Mucosa of gallbladder (tissue), 1 donor: ENCODE measurements at regions not wholly inside any gene's neighbourhood (a gene's known extent, or its start where the extent isn't known, plus 50 kb on each side); places are given as distances from the start of the nearest gene placed in this dataset.

Experiments
- DNase-seq: peaks from one replicate; pipeline ENCODE4 v3.0.0-alpha.2; 2020; ENCODE audit warnings: low spot score
- donor health status: DM: no; HTN: no; CAD: no.

- DNase-seq, result no peak
Measured at GRCh38 chr18:24936691-24937090, 415.3 kb downstream of the ZNF521 start.

GRCh38 chr18:24937639-24938275, 414.2 kb downstream of the ZNF521 start:
- no peak for DNase-seq

- DNase-seq, result no peak
Measured at GRCh38 chr18:24940416-24940815, 411.6 kb downstream of the ZNF521 start.

GRCh38 chr18:24941174-24941951, 410.6 kb downstream of the ZNF521 start:
- no peak for DNase-seq

GRCh38 chr18:24942144-24942543, 409.8 kb downstream of the ZNF521 start:
- no peak for DNase-seq

GRCh38 chr18:24947521-24948305, 404.3 kb downstream of the ZNF521 start:
- no peak for DNase-seq

GRCh38 chr18:24949908-24950307, 402.1 kb downstream of the ZNF521 start:
- no peak for DNase-seq

- DNase-seq, result no peak
Measured at GRCh38 chr18:24954341-24954740, 397.6 kb downstream of the ZNF521 start.

GRCh38 chr18:24958001-24958400, 394.0 kb downstream of the ZNF521 start:
- no peak for DNase-seq

GRCh38 chr18:24959051-24959476, 392.9 kb downstream of the ZNF521 start:
- DNase-seq, result no peak

GRCh38 chr18:24964216-24964615, 387.8 kb downstream of the ZNF521 start:
- DNase-seq, result no peak

- DNase-seq, result no peak
Measured at GRCh38 chr18:24968238-24968775, 383.7 kb downstream of the ZNF521 start.

- DNase-seq, result no peak
Measured at GRCh38 chr18:24972577-24972976, 379.4 kb downstream of the ZNF521 start.

- DNase-seq, result no peak
Measured at GRCh38 chr18:24974431-24974830, 377.5 kb downstream of the ZNF521 start.

GRCh38 chr18:24975496-24976372, 376.2 kb downstream of the ZNF521 start:
- no peak for DNase-seq

- no peak for DNase-seq
Measured at GRCh38 chr18:24976502-24976901, 375.5 kb downstream of the ZNF521 start.

GRCh38 chr18:24979235-24979634, 372.7 kb downstream of the ZNF521 start:
- no peak for DNase-seq

GRCh38 chr18:24982831-24983230, 369.1 kb downstream of the ZNF521 start:
- no peak for DNase-seq

- no peak for DNase-seq
Measured at GRCh38 chr18:24983566-24984139, 368.3 kb downstream of the ZNF521 start.

- no peak for DNase-seq
Measured at GRCh38 chr18:24985586-24985985, 366.4 kb downstream of the ZNF521 start.
